Vagina (tissue), 2 donors: ENCODE measurements at regions not wholly inside any gene's neighbourhood (a gene's known extent, or its start where the extent isn't known, plus 50 kb on each side); places are given as distances from the start of the nearest gene placed in this dataset.

Experiments
- CTCF ChIP-seq, 3 experiments: fragments of 450-650 bp in 2 of 3; fragments of 200-600 bp in 1 of 3; sonication (generic) in 1 of 3; IDR thresholded peaks; one replicate each; pipeline ENCODE4 v1.5.1; 2017 to 2019; ENCODE audit warnings: antibody characterized with exemption in 3 of 3, mild to moderate bottlenecking in 2 of 3, moderate library complexity in 2 of 3
- POLR2A ChIP-seq, 2 donors: fragments of 450-650 bp; IDR thresholded peaks; one replicate each; pipeline ENCODE4 v1.6.1; 2017; ENCODE audit warnings: antibody characterized with exemption in 2 of 2, mild to moderate bottlenecking in 2 of 2, moderate library complexity in 2 of 2
- POLR2AphosphoS5 ChIP-seq, 2 donors: sonication (generic); formaldehyde crosslinking; IDR thresholded peaks; one replicate each; pipeline ENCODE4 v1.9.0; 2017; ENCODE audit warnings: antibody characterized with exemption in 2 of 2, mild to moderate bottlenecking in 2 of 2, low read depth in 1 of 2; ENCODE audit not compliant: insufficient read depth in 1 of 2

DNA sequence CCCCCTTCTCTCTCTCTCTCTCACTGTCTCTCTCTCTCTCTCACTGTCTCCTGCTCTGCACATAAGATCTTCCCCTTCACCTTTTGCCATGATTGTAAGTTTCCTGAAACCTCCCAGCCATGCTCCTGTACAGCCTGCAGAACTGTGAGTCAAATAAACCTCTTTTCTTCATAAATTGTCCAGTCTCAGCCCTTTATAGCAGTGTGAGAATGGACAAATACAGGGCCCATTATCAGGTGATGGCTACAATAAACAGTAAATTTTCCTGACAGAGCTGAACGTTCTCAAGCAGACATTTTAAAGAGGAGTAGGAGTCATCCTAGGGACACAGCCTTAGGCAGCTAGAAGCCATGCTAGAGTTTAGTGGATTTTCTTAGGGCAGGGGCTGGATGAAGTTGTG, 1679.7 kb upstream of the B3GALT2 start:
- TF ChIP-seq POLR2AphosphoS5 (IDR thresholded peaks at IDR 0.05; ENCODE audit: insufficient read depth in 1 of 2, low read depth in 1 of 2) (no peak), CTCF (IDR thresholded peaks at IDR 0.05) (no peak), POLR2A (IDR thresholded peaks at IDR 0.05) (no peak)
